CD4-positive, CD25-positive, alpha-beta regulatory T cell (primary cell): ENCODE measurements at regions not wholly inside any gene's neighbourhood (a gene's known extent, or its start where the extent isn't known, plus 50 kb on each side); places are given as distances from the start of the nearest gene placed in this dataset.

ENCODE experiments used
- ATAC-seq, 2 donors: fragments of 150-1000 bp; cut with Tn5 transposase; one replicate each; pipeline ENCODE4 v1.10.0; 2021; ENCODE audit warnings: low read depth in 2 of 2, moderate number of reproducible peaks in 2 of 2, moderate library complexity in 1 of 2
- DNase-seq, 3 donors: peaks; one replicate each; pipeline versions ENCODE4 v3.0.0 to v3.0.0-alpha.2; 2012 to 2022; ENCODE audit warnings: mixed read lengths in 1 of 3
- H3K27ac ChIP-seq: one replicate; pipeline ENCODE4 v1.7.0; 2013; ENCODE audit warnings: mild to moderate bottlenecking, low read length; ENCODE audit not compliant: insufficient read depth, poor library complexity, severe bottlenecking
- H3K27me3 ChIP-seq: one replicate; pipeline ENCODE4 v1.7.0; 2013; ENCODE audit warnings: low read length; ENCODE audit not compliant: control insufficient read depth, insufficient read depth
- H3K36me3 ChIP-seq: one replicate; pipeline ENCODE4 v1.7.0; 2013; ENCODE audit warnings: mild to moderate bottlenecking, low read length, moderate library complexity; ENCODE audit not compliant: control insufficient read depth, insufficient read depth
- H3K4me1 ChIP-seq: 2 replicates; pipeline ENCODE4 v1.7.0; 2013; ENCODE audit warnings: mild to moderate bottlenecking, low read length; ENCODE audit not compliant: insufficient read depth, control insufficient read depth, poor library complexity, severe bottlenecking
- H3K4me3 ChIP-seq: one replicate; pipeline ENCODE4 v1.7.0; 2013; ENCODE audit warnings: low read depth, mild to moderate bottlenecking, low read length, moderate library complexity
- H3K9me3 ChIP-seq, 2 experiments: 1 replicate in 1 of 2; 2 replicates in 1 of 2; pipeline ENCODE4 v1.7.0; 2013; ENCODE audit warnings: low read length in 2 of 2, mild to moderate bottlenecking in 1 of 2, moderate library complexity in 1 of 2; ENCODE audit not compliant: control insufficient read depth in 2 of 2
- H3K27ac Mint-ChIP-seq, 3 donors: one replicate each; pipeline ENCODE4 v1.8.0; 2020 to 2022; ENCODE audit warnings: mild to moderate bottlenecking in 3 of 3, mixed read lengths in 3 of 3, moderate library complexity in 2 of 3
- H3K27me3 Mint-ChIP-seq: one replicate; pipeline ENCODE4 v1.8.0; 2022; ENCODE audit warnings: mild to moderate bottlenecking, mixed read lengths
- H3K36me3 Mint-ChIP-seq: one replicate; pipeline ENCODE4 v1.8.0; 2020; ENCODE audit warnings: mixed read lengths
- H3K4me1 Mint-ChIP-seq, 4 donors: one replicate each; pipeline ENCODE4 v1.8.0; 2020 to 2022; ENCODE audit warnings: mixed read lengths in 4 of 4, mild to moderate bottlenecking in 1 of 4
- H3K4me3 Mint-ChIP-seq, 4 donors: one replicate each; pipeline ENCODE4 v1.8.0; 2020 to 2022; ENCODE audit warnings: mild to moderate bottlenecking in 4 of 4, mixed read lengths in 4 of 4, moderate library complexity in 3 of 4
- H3K9me3 Mint-ChIP-seq, 7 donors: one replicate each; pipeline ENCODE4 v1.8.0; 2020 to 2022; ENCODE audit warnings: mixed read lengths in 7 of 7, mild to moderate bottlenecking in 3 of 7, moderate library complexity in 2 of 7

DNA sequence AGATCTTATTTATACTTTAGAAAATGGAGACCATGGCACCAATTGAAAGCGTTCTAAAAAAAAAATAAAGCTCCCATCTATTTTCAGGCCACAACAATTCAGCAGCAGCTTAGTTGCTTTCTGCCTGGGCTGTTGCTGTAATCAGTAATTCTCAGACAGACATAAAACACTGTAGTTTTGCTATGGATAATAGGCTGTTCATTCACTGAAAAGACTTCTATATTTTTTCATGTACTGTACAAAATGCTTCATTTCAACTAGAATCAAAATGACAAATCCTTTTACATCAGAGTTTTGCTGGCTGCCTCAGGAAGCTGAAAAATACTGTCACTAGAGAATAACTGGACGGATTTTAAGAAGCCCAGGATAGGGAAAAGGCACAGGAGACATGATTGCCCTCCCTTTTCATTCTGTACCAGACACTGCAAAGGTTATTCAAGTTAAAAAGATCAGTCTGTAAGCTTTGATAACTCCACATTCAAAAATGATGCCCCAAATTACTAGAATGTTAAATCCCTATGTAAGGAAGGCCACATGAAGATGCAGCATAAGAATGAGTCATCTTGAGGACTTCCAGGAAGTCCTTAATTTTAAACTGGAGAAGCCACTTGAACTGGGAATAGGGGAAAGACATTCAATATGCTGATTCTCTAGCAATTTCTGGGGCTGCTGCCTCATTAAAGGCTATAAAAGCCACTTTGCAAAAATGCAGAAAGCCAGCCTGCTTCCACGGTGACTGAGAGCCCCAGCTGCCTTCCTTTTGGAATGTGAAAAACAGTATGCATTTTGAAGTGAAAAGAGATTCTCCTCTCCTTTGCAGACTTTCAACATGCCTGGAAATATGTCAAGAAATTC lies 403.2 kb upstream of the RASGEF1B start:
- Mint-ChIP-seq H3K27ac (no peak overlapping the region), H3K9me3 (peaks cover 0 to 2% (median 0%) of the 10 kb centered on the region in 7 donors), H3K4me3 (no peak overlapping the region), H3K36me3 (no peaks in the 10 kb centered on the region), H3K4me1 (no peaks in the 10 kb centered on the region), H3K27me3 (peaks cover 22% of the 10 kb centered on the region)
- H3K4me1 ChIP-seq = no peaks in the 10 kb centered on the region
- no peak overlapping the region for H3K4me3 ChIP-seq
- ATAC-seq = no peak
- H3K27me3 ChIP-seq = no peaks in the 10 kb centered on the region
- H3K9me3 ChIP-seq = no peaks in the 10 kb centered on the region
- DNase-seq = no peak
- no peak overlapping the region for H3K27ac ChIP-seq
- no peaks in the 10 kb centered on the region for H3K36me3 ChIP-seq

- H3K27me3 Mint-ChIP-seq = peaks cover 15% of the 10 kb centered on the region
- Histone ChIP-seq H3K4me3 (no peak overlapping the region), H3K4me1 (no peaks in the 10 kb centered on the region), H3K27ac (no peak overlapping the region), H3K36me3 (no peaks in the 10 kb centered on the region), H3K27me3 (no peaks in the 10 kb centered on the region), H3K9me3 (no peaks in the 10 kb centered on the region)
- H3K4me1 Mint-ChIP-seq = no peaks in the 10 kb centered on the region
- peaks cover 0 to 4% (median 0%) of the 10 kb centered on the region in 7 donors for H3K9me3 Mint-ChIP-seq
- H3K36me3 Mint-ChIP-seq = no peaks in the 10 kb centered on the region
- no peak overlapping the region for H3K4me3 Mint-ChIP-seq
- H3K27ac Mint-ChIP-seq = no peak overlapping the region
- ATAC-seq (no peak), DNase-seq (no peak)
Measured at GRCh38 chr4:81870275-81870674, 398.6 kb upstream of the RASGEF1B start.

- H3K27ac ChIP-seq = no peak overlapping the region
- H3K27me3 ChIP-seq = peaks cover 3% of the 10 kb centered on the region
- Mint-ChIP-seq H3K27me3 (no peaks in the 10 kb centered on the region), H3K4me1 (no peaks in the 10 kb centered on the region), H3K27ac (no peak overlapping the region), H3K9me3 (peaks cover 0 to 6% (median 1%) of the 10 kb centered on the region in 7 donors), H3K4me3 (no peak overlapping the region), H3K36me3 (no peaks in the 10 kb centered on the region)
- no peaks in the 10 kb centered on the region for H3K36me3 ChIP-seq
- no peaks in the 10 kb centered on the region for H3K4me1 ChIP-seq
- no peaks in the 10 kb centered on the region for H3K9me3 ChIP-seq
- DNase-seq (no peak), ATAC-seq (no peak)
- H3K4me3 ChIP-seq = no peak overlapping the region
Measured at GRCh38 chr4:81860111-81860510, 388.4 kb upstream of the RASGEF1B start.

DNA sequence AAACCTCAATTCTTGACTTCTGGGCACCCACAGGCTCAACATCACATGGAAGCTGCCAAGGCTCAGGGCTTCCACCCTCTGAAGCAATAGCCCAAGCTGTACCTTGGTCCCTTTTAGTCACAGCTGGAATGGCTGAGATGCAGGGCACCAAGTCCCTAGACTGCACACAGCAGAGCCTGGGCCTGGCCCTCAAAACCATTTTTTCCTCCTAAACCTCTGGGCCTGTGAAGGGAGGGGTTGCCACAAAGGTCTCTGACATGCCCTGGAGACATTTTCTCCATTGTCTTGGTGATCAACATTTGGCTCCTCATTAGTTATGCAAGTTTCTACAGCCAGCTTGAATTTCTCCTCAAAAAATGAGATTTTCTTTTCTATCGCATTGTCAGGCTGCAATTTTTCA lies 382.7 kb upstream of the RASGEF1B start:
- no peaks in the 10 kb centered on the region for H3K36me3 ChIP-seq
- Mint-ChIP-seq H3K36me3 (no peaks in the 10 kb centered on the region), H3K4me3 (no peak overlapping the region), H3K27ac (no peak overlapping the region), H3K9me3 (peaks cover 0 to 15% (median 6%) of the 10 kb centered on the region in 7 donors), H3K4me1 (no peaks in the 10 kb centered on the region), H3K27me3 (no peaks in the 10 kb centered on the region)
- no peak overlapping the region for H3K27ac ChIP-seq
- H3K27me3 ChIP-seq = peaks cover 5% of the 10 kb centered on the region
- no peak for ATAC-seq
- H3K4me1 ChIP-seq = no peaks in the 10 kb centered on the region
- H3K9me3 ChIP-seq = peaks cover 0 to 9% of the 10 kb centered on the region in 2 experiments
- H3K4me3 ChIP-seq = no peak overlapping the region
- no peak for DNase-seq

DNA sequence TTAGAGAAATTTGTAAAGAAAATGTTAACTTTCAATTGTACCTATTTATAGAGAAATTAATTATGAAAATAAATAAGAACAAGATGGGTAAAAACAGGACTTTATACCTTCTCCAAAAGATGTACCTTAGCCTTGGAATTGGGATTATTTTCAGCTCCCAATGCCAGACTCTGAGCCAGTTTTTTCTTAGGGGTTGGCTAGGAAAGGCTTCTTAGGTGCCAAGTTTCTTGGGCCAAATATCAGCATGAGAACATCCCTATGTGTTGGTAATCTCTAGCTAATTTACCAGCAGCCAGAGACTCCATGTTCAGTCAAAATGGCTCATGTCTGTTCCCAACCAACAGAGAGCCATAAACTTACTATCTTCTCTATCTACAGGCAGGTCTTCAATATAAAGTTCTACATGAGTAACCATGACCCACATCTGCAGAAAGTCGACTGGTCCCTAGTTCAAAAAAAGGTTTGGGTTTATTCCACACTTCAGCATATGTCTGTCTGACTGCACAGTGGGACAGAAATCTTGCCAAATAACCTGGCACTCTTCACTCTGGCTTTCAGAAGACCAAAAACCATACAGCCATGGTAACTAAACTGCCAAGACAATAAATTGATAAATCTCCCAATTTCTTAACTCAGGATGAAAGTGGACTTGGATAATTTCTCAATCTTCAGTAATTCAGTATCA lies 380.5 kb upstream of the RASGEF1B start:
- no peak overlapping the region for H3K4me3 ChIP-seq
- no peaks in the 10 kb centered on the region for H3K27me3 Mint-ChIP-seq
- DNase-seq = no peak
- no peaks in the 10 kb centered on the region for H3K4me1 Mint-ChIP-seq
- peaks cover 7% of the 10 kb centered on the region for H3K27me3 ChIP-seq
- no peaks in the 10 kb centered on the region for H3K4me1 ChIP-seq
- no peaks in the 10 kb centered on the region for H3K36me3 ChIP-seq
- peaks cover 0 to 15% (median 6%) of the 10 kb centered on the region in 7 donors for H3K9me3 Mint-ChIP-seq
- peaks cover 0 to 9% of the 10 kb centered on the region in 2 experiments for H3K9me3 ChIP-seq
- no peak overlapping the region for H3K4me3 Mint-ChIP-seq
- H3K27ac ChIP-seq = no peak overlapping the region
- no peak overlapping the region for H3K27ac Mint-ChIP-seq
- no peak for ATAC-seq
- no peaks in the 10 kb centered on the region for H3K36me3 Mint-ChIP-seq

DNA sequence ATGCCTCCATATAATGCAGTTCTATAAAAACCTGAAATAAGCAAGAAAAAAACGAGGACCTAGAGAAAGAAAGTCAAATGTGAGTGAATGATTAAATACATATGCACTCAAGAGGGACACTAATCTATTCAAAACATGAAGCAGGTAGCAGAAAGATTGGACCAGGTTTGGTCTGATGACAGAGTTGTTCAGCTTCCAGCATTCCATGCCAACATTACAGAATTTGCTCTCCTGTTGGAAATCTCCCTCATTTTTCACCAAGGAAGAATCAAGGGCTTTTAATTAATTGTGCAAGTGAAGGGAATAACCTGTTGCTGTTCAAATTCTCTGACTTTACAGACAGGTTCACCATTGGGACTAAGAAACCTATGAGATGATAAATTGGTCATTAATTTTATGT lies 379.0 kb upstream of the RASGEF1B start:
- no peak overlapping the region for H3K4me3 Mint-ChIP-seq
- ATAC-seq = no peak
- no peak overlapping the region for H3K27ac Mint-ChIP-seq
- no peak overlapping the region for H3K27ac ChIP-seq
- H3K27me3 ChIP-seq = peaks cover 7% of the 10 kb centered on the region
- no peak overlapping the region for H3K4me3 ChIP-seq
- H3K36me3 Mint-ChIP-seq = no peaks in the 10 kb centered on the region
- H3K27me3 Mint-ChIP-seq = peaks cover 5% of the 10 kb centered on the region
- no peaks in the 10 kb centered on the region for H3K4me1 Mint-ChIP-seq
- H3K9me3 ChIP-seq = peaks cover 0 to 9% of the 10 kb centered on the region in 2 experiments
- H3K4me1 ChIP-seq = no peaks in the 10 kb centered on the region
- no peaks in the 10 kb centered on the region for H3K36me3 ChIP-seq
- H3K9me3 Mint-ChIP-seq = peaks cover 0 to 13% (median 8%) of the 10 kb centered on the region in 7 donors
- DNase-seq = no peak

DNA sequence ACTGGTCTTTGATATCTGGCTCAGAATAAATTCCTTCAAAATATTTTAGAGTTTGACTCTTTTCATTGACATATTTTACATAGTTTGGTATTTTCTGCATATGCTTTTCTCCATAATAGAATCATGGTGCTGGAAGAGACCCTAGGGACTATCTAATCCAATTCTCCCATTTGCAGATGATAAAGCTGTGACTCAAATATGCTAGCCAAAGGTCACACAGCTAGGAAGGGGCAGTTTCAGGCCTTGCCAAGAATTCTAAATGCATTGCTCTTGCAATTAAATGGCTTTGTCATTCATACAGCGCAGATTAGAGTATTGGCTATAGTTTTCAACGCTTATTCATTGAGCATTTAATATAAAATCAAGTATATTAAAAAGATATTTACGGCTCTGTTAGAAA lies 374.1 kb upstream of the RASGEF1B start:
- H3K36me3 Mint-ChIP-seq = no peaks in the 10 kb centered on the region
- peaks cover 0 to 3% (median 0%) of the 10 kb centered on the region in 7 donors for H3K9me3 Mint-ChIP-seq
- Histone ChIP-seq H3K36me3 (no peaks in the 10 kb centered on the region), H3K4me1 (no peaks in the 10 kb centered on the region), H3K9me3 (no peaks in the 10 kb centered on the region), H3K4me3 (no peak overlapping the region), H3K27ac (no peak overlapping the region), H3K27me3 (peaks cover 5% of the 10 kb centered on the region)
- DNase-seq (no peak), ATAC-seq (no peak)
- no peaks in the 10 kb centered on the region for H3K4me1 Mint-ChIP-seq
- no peak overlapping the region for H3K27ac Mint-ChIP-seq
- no peak overlapping the region for H3K4me3 Mint-ChIP-seq
- peaks cover 5% of the 10 kb centered on the region for H3K27me3 Mint-ChIP-seq
